HG03521 (cell line): ENCODE measurements at regions not wholly inside any gene's neighbourhood (a gene's known extent, or its start where the extent isn't known, plus 50 kb on each side); places are given as distances from the start of the nearest gene placed in this dataset.

ENCODE experiments used
- ATAC-seq: cut with Tn5 transposase; IDR thresholded peaks from one replicate; pipeline ENCODE4 v1.9.1; 2021; ENCODE audit warnings: mild to moderate bottlenecking, moderate library complexity; ENCODE audit not compliant: unreplicated experiment

GRCh38 chr2:43039376-43040080 is 186.9 kb downstream of the ZFP36L2 start:
- no peak for ATAC-seq

- ATAC-seq, result no peak
Measured at GRCh38 chr2:43038696-43039094, 187.7 kb downstream of the ZFP36L2 start.

GRCh38 chr2:43038034-43038695 is 188.2 kb downstream of the ZFP36L2 start:
- ATAC-seq, result no peak

- no peak for ATAC-seq
Measured at GRCh38 chr2:43035922-43036321, 190.5 kb downstream of the ZFP36L2 start.

GRCh38 chr2:43034921-43035320 is 191.5 kb downstream of the ZFP36L2 start:
- ATAC-seq, result no peak

GRCh38 chr2:43034242-43034619 is 192.2 kb downstream of the ZFP36L2 start:
- ATAC-seq, result no peak

GRCh38 chr2:43033466-43034241 is 192.8 kb downstream of the ZFP36L2 start:
- no peak for ATAC-seq

- no peak for ATAC-seq
Measured at GRCh38 chr2:43033016-43033270, 193.5 kb downstream of the ZFP36L2 start.

GRCh38 chr2:43032213-43033015 is 194.0 kb downstream of the ZFP36L2 start:
- no peak for ATAC-seq

GRCh38 chr2:43031471-43032212 is 194.8 kb downstream of the ZFP36L2 start:
- ATAC-seq, result no peak

GRCh38 chr2:43030551-43031307 is 195.7 kb downstream of the ZFP36L2 start:
- ATAC-seq, result no peak

- ATAC-seq, result no peak
Measured at GRCh38 chr2:43029186-43029585, 197.2 kb downstream of the ZFP36L2 start.

GRCh38 chr2:43028188-43028587 is 198.2 kb downstream of the ZFP36L2 start:
- no peak for ATAC-seq

- ATAC-seq, result no peak
Measured at GRCh38 chr2:43027097-43027873, 199.1 kb downstream of the ZFP36L2 start.

- ATAC-seq, result no peak
Measured at GRCh38 chr2:43026426-43027096, 199.8 kb downstream of the ZFP36L2 start.

GRCh38 chr2:43025709-43026295 is 200.6 kb downstream of the ZFP36L2 start:
- no peak for ATAC-seq

GRCh38 chr2:43024515-43025011 is 201.8 kb downstream of the ZFP36L2 start:
- no peak for ATAC-seq
